ENCODE measurements at regions not wholly inside any gene's neighbourhood (a gene's known extent, or its start where the extent isn't known, plus 50 kb on each side); places are given as distances from the start of the nearest gene placed in this dataset.

DNA sequence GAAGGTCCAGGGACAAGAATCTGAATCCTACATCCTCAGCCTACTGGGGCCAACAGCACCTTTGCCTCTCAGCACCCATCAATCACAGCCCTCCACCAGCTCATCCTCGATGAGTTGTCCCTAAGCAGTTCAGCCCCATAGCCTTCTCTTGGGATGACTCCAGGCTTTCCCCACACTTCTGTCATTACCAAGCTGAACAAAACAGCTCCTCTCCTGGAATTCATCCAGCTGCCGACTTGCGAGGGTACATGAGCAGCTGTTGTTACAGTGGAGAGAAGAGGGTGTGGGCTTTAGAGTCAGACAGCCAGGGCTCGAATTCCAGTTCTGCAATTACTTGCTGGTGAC, 69.0 kb upstream of the THBS1 start:
- TF ChIP-seq EZH2 (IDR thresholded peaks at IDR 0.05; ENCODE audit: insufficient read depth, poor library complexity, severe bottlenecking) (no peak), EZH2phosphoT487 (IDR thresholded peaks at IDR 0.05; ENCODE audit: insufficient read depth, low read depth) (no peak)
